HUES48 (cell line): ENCODE measurements at regions not wholly inside any gene's neighbourhood (a gene's known extent, or its start where the extent isn't known, plus 50 kb on each side); places are given as distances from the start of the nearest gene placed in this dataset.

Source experiments
- H3K27ac ChIP-seq: one replicate; pipeline ENCODE4 v1.7.0; 2013; ENCODE audit warnings: low read depth, low read length, inconsistent platforms
- H3K27me3 ChIP-seq: 2 replicates; pipeline ENCODE4 v1.6.1; 2013; ENCODE audit warnings: mild to moderate bottlenecking, low read length; ENCODE audit not compliant: control insufficient read depth, insufficient read depth
- H3K36me3 ChIP-seq: 2 replicates; pipeline ENCODE4 v1.6.1; 2013; ENCODE audit warnings: low read length; ENCODE audit not compliant: control insufficient read depth, insufficient read depth
- H3K4me1 ChIP-seq: 2 replicates; pipeline ENCODE4 v1.6.1; 2013; ENCODE audit warnings: mild to moderate bottlenecking, low read length; ENCODE audit not compliant: control insufficient read depth, insufficient read depth
- H3K4me3 ChIP-seq: 2 replicates; pipeline ENCODE4 v1.5.1; 2013; ENCODE audit warnings: mild to moderate bottlenecking, low read depth, low read length
- H3K9ac ChIP-seq: 2 replicates; pipeline ENCODE4 v1.6.1; 2013; ENCODE audit warnings: mild to moderate bottlenecking, low read depth, low read length, moderate library complexity
- H3K9me3 ChIP-seq: 2 replicates; pipeline ENCODE4 v1.6.1; 2013; ENCODE audit warnings: low read length; ENCODE audit not compliant: control insufficient read depth, insufficient read depth

DNA sequence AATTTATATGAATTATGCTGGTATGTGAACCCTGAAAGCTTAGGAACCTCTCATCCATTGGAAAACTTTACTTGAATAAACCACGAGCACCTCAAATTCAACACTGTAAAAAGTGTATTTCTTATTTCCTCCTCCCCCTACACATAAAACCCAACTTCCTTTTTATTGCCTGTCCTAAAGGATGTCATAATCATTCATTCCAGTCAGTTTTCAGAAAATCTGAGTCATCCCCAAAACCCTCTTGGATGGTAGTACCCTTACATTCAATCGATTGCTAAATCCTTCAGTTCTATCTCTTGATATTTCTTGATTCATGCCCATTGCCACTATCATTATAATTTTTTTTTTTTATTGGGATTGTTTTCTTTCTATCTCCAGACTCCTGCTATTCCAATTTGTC lies 91.1 kb upstream of the ATP8A1 start:
- Histone ChIP-seq H3K4me3 (no peak overlapping the region), H3K27me3 (no peaks in the 10 kb centered on the region), H3K36me3 (no peaks in the 10 kb centered on the region), H3K27ac (no peak overlapping the region), H3K9me3 (no peaks in the 10 kb centered on the region), H3K4me1 (0 out of 2 replicates have a peak, but pooled peaks cover 4% of the 10 kb centered on the region), H3K9ac (no peak overlapping the region)

GRCh38 chr4:42736527-42737195 lies 79.8 kb upstream of the ATP8A1 start:
- H3K9me3 ChIP-seq = no peaks in the 10 kb centered on the region
- H3K27ac ChIP-seq = no peak overlapping the region
- no peak overlapping the region for H3K9ac ChIP-seq
- H3K36me3 ChIP-seq = no peaks in the 10 kb centered on the region
- H3K4me3 ChIP-seq = no peak overlapping the region
- H3K4me1 ChIP-seq = no peaks in the 10 kb centered on the region
- no peaks in the 10 kb centered on the region for H3K27me3 ChIP-seq

GRCh38 chr4:42733380-42733779 lies 76.5 kb upstream of the ATP8A1 start:
- Histone ChIP-seq H3K9me3 (no peaks in the 10 kb centered on the region), H3K4me1 (no peaks in the 10 kb centered on the region), H3K36me3 (no peaks in the 10 kb centered on the region), H3K27me3 (no peaks in the 10 kb centered on the region), H3K9ac (no peak overlapping the region), H3K4me3 (no peak overlapping the region), H3K27ac (no peak overlapping the region)

DNA sequence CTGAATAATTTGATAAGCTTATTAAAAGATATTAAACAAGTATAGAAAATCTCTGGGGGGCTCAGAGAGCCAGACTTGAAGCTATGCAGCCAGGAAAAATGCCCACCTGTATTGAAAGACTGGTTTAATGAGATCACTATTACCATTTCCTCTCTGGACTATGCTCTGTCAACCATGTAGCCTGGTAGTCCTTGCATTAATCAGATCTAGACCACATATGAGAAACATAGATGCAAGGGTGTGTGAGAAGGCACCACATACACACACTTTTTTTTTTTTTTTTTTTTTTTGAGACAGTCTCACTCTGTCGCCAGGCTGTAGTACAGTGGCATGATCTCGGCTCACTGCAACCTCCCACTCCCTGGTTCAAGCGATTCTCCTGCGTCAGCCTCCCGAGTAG lies 75.9 kb upstream of the ATP8A1 start:
- H3K4me1 ChIP-seq = no peaks in the 10 kb centered on the region
- no peak overlapping the region for H3K27ac ChIP-seq
- H3K9me3 ChIP-seq = no peaks in the 10 kb centered on the region
- no peak overlapping the region for H3K4me3 ChIP-seq
- H3K27me3 ChIP-seq = no peaks in the 10 kb centered on the region
- no peaks in the 10 kb centered on the region for H3K36me3 ChIP-seq
- H3K9ac ChIP-seq = no peak overlapping the region

GRCh38 chr4:42729505-42730237 lies 72.8 kb upstream of the ATP8A1 start:
- no peaks in the 10 kb centered on the region for H3K27me3 ChIP-seq

GRCh38 chr4:42724451-42724850 lies 67.5 kb upstream of the ATP8A1 start:
- no peak overlapping the region for H3K9ac ChIP-seq
- H3K4me3 ChIP-seq = no peak overlapping the region
- no peaks in the 10 kb centered on the region for H3K4me1 ChIP-seq
- no peak overlapping the region for H3K27ac ChIP-seq
- H3K9me3 ChIP-seq = no peaks in the 10 kb centered on the region
- H3K36me3 ChIP-seq = no peaks in the 10 kb centered on the region
- H3K27me3 ChIP-seq = no peaks in the 10 kb centered on the region

More at GRCh38 chr4:42729505-42730237, 72.8 kb upstream of the ATP8A1 start:
- no peak overlapping the region for H3K4me3 ChIP-seq
- no peak overlapping the region for H3K27ac ChIP-seq
- H3K4me1 ChIP-seq = no peaks in the 10 kb centered on the region
- H3K9me3 ChIP-seq = no peaks in the 10 kb centered on the region
- H3K36me3 ChIP-seq = no peaks in the 10 kb centered on the region
- no peak overlapping the region for H3K9ac ChIP-seq

- Histone ChIP-seq H3K27me3 (no peaks in the 10 kb centered on the region), H3K9me3 (no peaks in the 10 kb centered on the region), H3K4me3 (no peak overlapping the region), H3K36me3 (no peaks in the 10 kb centered on the region), H3K4me1 (no peaks in the 10 kb centered on the region), H3K9ac (no peak overlapping the region), H3K27ac (no peak overlapping the region)
These were observed 63.6 kb upstream of the ATP8A1 start for GRCh38 chr4:42720533-42720932.

GRCh38 chr4:42719257-42719656 lies 62.4 kb upstream of the ATP8A1 start:
- H3K4me3 ChIP-seq = no peak overlapping the region
- no peaks in the 10 kb centered on the region for H3K27me3 ChIP-seq

DNA sequence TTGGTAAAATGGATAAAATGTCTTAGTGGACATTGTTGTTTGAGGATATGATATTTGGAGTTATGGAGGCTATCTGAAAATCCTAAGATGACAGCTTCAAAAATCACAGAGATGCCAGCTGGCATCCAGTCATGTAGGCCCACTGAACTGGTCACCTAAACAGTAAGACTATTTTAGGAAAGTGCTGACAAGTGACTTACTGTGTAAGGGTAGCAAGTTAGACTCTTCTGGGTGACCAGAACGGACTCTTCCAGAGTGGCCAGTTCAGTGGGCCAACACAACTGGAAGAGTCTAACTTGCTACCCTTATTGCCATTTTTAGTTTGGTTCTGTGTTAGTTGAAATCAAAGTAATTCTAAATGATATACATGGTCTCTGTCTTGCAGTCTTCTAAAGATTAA lies 61.4 kb upstream of the ATP8A1 start:
- no peaks in the 10 kb centered on the region for H3K27me3 ChIP-seq
- no peak overlapping the region for H3K9ac ChIP-seq
- H3K9me3 ChIP-seq = no peaks in the 10 kb centered on the region
- no peak overlapping the region for H3K27ac ChIP-seq
- H3K36me3 ChIP-seq = no peaks in the 10 kb centered on the region
- no peaks in the 10 kb centered on the region for H3K4me1 ChIP-seq
- no peak overlapping the region for H3K4me3 ChIP-seq

More at GRCh38 chr4:42719257-42719656, 62.4 kb upstream of the ATP8A1 start:
- Histone ChIP-seq H3K4me1 (no peaks in the 10 kb centered on the region), H3K9ac (no peak overlapping the region), H3K27ac (no peak overlapping the region), H3K36me3 (no peaks in the 10 kb centered on the region), H3K9me3 (no peaks in the 10 kb centered on the region)

DNA sequence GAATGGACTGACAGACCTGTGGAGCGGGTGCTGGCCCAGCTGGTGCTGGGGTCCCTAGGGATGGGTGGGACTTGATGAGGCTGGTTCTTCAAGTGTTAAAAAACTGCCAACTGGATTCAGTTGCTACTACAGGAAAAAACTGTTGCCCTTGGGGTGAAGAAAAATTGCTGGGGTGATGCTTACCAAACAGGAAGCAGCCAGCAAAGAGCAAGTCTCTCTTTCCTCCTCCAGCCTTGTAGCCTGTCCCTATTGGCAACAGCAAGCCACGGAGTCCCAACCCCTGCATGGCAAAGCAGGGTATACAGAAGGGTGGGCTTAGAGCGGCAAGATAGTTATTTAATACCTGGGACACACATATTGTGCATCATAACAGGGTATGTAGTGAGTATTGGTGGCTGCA lies 60.1 kb upstream of the ATP8A1 start:
- Histone ChIP-seq H3K9me3 (no peaks in the 10 kb centered on the region), H3K4me3 (no peak overlapping the region), H3K4me1 (no peaks in the 10 kb centered on the region), H3K27ac (no peak overlapping the region), H3K27me3 (no peaks in the 10 kb centered on the region), H3K36me3 (no peaks in the 10 kb centered on the region), H3K9ac (no peak overlapping the region)

DNA sequence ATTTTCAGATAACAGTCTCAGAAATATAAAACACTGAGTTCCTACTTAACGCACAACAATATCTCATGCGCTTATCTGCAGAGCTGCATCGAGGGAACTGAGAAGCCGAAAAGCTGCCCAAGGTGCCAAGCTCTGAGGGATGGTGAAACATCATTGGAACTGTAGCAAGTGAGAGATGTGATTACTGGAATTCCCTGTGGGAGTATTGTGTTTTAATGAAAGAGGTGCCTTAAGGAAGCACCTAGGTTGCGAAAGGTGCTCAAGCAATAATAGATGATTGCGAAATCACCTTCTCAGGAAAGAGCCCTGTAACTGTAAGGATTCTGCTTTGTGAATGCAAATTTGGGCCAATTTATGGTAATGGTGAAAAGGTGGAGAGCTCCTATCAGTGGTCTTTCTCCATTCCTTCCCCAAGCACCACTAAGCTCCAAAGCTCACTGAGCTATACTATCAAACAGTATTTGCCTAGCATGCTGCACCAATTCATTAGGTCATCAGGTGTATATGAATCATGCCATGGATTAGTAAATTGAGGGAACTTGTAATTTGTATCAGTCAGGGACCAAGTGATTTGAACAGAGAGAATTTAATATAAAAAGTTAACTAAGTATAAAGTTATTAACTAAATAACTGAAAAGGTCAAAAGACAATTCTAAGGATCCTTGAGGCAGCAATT lies 59.0 kb upstream of the ATP8A1 start:
- no peak overlapping the region for H3K27ac ChIP-seq

More for the DNA sequence above, 59.0 kb upstream of the ATP8A1 start:
- Histone ChIP-seq H3K4me1 (no peaks in the 10 kb centered on the region), H3K9me3 (no peaks in the 10 kb centered on the region), H3K9ac (no peak overlapping the region), H3K36me3 (no peaks in the 10 kb centered on the region), H3K27me3 (no peaks in the 10 kb centered on the region), H3K4me3 (no peak overlapping the region)
